GM21381 (cell line): ENCODE measurements at regions not wholly inside any gene's neighbourhood (a gene's known extent, or its start where the extent isn't known, plus 50 kb on each side); places are given as distances from the start of the nearest gene placed in this dataset.
"Not testable (repeated sequence)": the region's sequence is repeated elsewhere in the genome, so short reads cannot be mapped to it uniquely, and the experiment has no call there.

Experiments
- ATAC-seq: cut with Tn5 transposase; IDR thresholded peaks from one replicate; pipeline ENCODE4 v1.9.1; 2021; ENCODE audit warnings: mild to moderate bottlenecking, moderate library complexity; ENCODE audit not compliant: unreplicated experiment

- ATAC-seq, result no peak
These were observed 97.7 kb upstream of the SLC25A33 start for GRCh38 chr1:9441451-9442133.

DNA sequence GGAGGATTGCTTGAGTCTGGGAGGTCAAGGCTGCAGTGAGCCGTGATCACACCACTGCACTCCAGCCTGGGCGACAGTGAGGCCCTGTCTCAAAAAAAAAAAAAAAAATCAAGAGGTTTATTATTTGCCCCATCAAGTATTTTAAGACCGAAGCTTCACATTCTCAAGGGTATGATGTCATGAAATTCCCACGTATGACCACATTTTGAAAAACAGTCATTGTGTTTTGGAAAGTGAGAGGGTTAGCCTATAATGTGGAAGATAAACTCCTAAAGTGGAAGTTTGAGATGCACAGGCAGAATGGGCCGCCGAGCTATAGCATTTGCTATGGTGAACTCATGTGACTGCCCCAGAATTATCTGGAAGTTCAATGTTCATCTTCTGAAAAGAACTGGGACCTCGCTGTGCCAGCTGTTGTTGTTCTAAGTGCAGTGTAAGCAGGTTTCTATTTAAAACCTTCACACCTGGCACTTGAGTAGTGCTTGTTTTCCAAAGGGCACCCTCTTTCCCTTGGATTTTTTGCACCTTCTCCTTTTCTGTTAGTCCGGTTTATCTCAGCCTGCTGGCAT is 96.9 kb upstream of the SLC25A33 start:
- ATAC-seq, result no peak

DNA sequence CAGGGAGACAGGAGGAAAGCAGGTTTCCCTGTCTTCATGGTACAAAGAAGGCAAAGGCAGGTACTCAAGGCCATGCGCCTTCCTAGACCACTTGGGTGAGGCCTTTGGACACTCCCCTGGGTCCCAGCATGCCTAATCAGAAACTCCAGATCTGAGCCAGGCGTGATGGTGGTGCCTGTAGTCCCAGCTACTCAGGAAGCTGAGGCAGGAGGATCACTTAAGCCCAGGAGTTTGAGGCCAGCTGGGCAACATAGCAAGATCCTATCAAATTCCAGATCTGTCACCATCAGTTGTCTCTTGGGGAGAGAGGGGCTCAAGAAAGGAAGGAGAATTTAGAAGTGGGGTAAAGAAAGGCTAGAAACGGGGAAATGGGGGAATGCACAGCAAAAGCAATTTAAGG is 96.3 kb upstream of the SLC25A33 start:
- no peak for ATAC-seq

- ATAC-seq, result no peak
These were observed 95.3 kb upstream of the SLC25A33 start for GRCh38 chr1:9443913-9444445.

GRCh38 chr1:9444532-9444931 is 94.7 kb upstream of the SLC25A33 start:
- no peak for ATAC-seq

DNA sequence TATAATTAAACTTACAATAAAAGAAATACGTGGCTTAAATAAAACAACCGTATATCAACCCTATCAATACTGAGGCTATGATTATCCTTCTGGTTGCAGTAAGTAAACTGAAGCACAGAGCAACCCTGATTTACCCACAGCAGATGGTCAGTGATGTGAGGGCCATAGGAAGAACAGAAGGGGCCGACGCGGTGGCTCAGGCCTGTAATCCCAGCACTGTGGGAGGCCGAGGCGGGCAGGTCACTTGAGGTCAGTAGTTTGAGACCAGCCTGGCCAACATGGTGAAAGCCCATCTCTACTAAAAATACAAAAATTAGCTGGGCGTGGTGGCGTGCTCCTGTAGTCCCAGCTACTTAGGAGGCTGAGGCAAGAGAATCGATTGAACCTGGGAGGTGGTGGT is 94.2 kb upstream of the SLC25A33 start:
- not testable (repeated sequence) for ATAC-seq

- ATAC-seq, result no peak
These were observed 91.9 kb upstream of the SLC25A33 start for GRCh38 chr1:9447215-9447960.

- no peak for ATAC-seq
These were observed 90.8 kb upstream of the SLC25A33 start for GRCh38 chr1:9448132-9449109.

DNA sequence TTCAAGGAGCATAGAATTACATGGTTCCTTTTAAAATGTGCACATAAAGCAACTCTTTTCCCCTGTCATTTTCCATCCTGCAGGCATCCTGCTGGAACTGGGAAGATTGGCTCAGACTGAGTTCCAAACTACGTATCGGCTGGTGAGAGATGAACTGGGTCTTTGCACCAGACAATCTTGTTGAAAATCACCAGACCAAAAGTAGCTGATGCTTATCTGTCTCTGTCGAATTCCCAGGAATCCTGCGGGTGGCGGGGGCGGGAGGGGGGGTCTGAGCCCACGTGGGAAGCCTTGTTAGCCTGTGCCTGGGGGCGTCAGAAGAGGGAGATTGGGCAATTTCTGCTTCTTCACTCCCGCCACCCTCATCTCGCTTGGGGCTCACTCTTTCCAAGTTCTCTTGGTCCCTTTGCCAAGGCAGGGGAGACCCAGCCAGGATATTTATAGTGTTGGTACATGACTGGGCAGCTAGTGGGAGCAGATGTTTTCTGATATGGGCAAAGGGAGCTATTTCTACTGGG is 90.1 kb upstream of the SLC25A33 start:
- no peak for ATAC-seq

DNA sequence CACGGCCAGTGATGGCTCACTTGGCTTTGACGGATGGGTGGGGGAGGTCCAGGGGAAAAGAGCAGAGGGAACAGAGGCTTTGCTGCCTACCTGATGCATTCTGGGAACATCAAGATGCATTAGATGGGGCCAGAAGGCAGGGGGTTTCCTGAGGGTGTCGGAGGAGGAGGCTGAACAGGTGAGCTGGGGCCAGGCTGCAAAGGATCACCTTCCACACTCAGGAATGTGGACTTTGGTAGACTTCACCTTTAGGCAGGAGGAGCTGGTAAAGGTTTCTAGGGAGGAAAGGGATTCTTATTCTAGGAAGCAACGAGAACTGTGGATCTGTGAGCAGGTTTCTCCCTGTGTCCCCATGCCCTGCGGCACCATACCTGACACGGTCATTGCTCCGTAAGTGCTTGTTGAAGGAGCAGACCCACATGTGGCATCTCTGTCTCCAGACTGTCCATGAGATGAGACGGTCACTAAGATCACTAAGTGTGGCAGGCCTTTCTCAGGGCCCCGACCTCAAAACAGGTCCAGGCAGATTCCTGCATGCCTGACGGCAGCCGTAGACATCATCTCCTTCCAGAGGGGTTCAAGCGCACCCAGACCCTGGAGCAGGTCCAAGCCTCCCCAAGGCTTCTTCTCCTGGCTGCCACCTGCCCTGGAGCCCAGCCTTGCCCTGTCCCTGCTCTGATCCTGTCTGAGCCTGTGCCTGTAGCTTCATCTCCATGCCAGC is 89.1 kb upstream of the SLC25A33 start:
- ATAC-seq, result no peak

- no peak for ATAC-seq
These were observed 88.2 kb upstream of the SLC25A33 start for GRCh38 chr1:9451081-9451480.

DNA sequence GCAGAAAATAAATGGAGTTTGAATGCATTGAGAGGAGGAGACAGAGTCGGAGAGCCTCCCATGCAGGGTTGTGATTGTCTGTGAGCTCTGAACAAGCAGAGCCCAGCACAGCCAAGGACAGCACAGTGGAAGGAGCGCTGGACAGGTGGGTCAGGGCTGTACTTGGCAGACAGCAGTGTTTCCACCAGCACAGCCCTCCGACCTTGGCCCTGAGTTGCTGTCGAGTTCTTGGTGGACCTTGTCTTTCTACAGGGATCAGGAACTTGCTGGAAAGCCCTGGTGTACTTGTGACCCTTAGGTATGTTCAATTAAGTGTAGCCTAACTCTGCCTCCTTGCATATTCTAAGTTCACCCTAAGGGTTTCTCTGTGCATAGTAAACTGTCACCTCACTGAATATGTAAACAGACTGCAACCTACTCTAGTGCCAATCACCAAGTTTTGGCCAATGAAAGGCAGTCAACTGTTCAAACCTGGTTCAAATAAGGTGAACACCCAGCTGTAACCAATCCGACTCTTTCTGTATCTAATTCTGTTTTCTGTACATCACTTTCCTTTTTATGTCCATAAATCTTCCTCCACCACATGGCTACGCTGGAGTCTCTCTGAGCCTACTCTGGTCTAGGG is 86.6 kb upstream of the SLC25A33 start:
- no peak for ATAC-seq

- no peak for ATAC-seq
These were observed 85.9 kb upstream of the SLC25A33 start for GRCh38 chr1:9453375-9453774.

GRCh38 chr1:9453779-9454418 is 85.4 kb upstream of the SLC25A33 start:
- no peak for ATAC-seq

DNA sequence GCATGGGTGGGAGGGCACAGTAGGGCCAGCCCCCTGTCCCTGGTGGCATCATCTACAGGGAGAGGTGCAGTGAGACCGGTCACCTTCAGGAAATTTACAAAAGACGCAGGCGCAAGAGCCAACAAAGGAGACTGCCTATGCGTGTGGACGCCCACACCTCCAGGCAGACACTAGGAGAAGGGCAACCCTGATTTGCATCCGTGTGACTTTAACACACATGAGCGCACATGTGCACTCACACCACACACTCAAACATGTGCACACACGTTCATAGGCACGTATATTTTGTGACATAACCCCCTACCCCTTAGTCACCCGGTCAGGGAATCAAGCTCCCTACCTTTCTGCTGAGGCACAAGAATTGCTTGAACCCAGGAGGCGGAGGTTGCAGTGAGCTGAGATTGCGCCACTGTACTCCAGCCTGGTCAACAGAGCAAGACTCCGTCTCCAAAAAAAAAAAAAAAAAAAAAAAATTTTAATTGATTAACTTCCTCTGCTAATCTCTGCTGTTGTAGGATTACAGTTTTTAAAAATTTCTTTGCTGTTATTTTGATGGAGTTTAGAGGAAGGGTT is 84.7 kb upstream of the SLC25A33 start:
- ATAC-seq, result no peak

DNA sequence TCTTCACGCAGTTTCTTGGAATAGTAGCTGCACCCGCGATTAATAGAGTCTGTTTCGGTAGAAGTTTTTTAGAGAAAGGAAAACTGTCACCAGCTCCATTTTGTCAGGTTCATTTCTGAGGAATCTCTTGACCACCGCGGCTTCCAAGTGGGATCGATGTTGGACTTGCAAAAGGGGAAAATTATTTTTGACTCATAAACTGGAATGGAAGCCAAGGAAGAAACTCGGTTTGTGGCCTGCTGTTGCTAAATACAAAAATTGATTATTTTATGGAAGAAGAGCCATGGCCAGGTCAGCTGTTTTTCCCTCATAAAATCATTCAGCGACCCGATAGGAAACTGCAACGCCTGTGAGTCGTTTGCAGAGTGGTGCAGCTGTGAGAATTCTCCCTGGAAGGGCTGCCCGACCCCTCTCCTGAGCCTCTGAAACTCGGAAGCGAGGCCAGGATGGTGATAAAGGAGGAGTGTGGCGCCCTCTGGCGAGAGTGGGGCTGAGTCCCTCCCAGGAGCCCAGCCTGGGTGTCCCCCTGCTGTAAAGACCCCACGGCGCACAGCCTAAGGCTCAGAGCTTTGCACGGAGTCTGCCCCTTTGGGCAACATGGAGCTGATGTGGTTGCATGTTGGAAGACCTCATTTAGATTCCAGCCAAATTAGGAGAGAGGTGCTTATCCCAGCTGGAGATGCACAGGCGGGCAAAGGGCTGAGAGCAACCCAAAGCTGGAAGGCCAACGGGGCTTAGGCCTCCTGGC is 83.6 kb upstream of the SLC25A33 start:
- ATAC-seq, result no peak

GRCh38 chr1:9456833-9457232 is 82.4 kb upstream of the SLC25A33 start:
- ATAC-seq, result no peak

DNA sequence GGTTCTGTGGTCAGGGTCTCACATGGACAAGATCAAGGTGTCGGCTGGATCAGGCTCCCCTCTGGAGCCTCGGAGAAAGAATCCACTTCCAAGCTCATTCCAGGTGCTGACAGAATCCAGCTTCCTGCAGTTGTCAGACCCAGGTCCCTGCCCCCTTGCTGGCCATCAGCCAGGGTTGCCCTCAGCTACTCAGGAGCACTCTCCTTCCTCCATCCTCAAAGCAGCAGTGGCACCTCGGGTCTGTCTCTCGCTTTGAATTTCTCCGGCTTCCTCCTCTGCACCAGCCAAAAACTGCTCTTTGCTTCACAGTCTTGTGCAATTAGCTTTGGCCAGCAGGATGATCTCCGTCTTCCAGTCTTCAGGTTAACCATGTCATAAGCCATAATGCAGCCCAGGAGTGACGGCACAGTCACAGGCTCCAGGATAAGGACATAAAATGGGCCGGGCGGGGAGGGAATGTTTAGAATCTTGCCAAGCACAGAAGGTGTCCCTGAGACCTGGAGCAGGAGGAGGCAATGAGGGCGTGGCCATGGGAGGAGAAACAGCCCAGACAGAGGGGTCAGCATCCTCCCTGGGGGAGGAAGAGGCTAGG is 79.4 kb upstream of the SLC25A33 start:
- no peak for ATAC-seq
